CD14-positive monocyte (primary cell): ENCODE measurements at regions not wholly inside any gene's neighbourhood (a gene's known extent, or its start where the extent isn't known, plus 50 kb on each side); places are given as distances from the start of the nearest gene placed in this dataset.

Experiments used
- DNase-seq, 3 donors: peaks; one replicate each; pipeline ENCODE4 v3.0.0-alpha.2; 2011 to 2022
- H2AFZ ChIP-seq: 2 replicates; pipeline ENCODE4 v1.6.0; 2012; ENCODE audit warnings: mild to moderate bottlenecking, low read depth, low read length, inconsistent platforms; ENCODE audit not compliant: insufficient read depth, poor library complexity, severe bottlenecking
- H3K27ac ChIP-seq, 2 donors: 1 replicate in 1 of 2; 2 replicates in 1 of 2; pipeline ENCODE4 v1.5.1; 2012 to 2013; ENCODE audit warnings: low read length in 2 of 2, control low read depth in 1 of 2, inconsistent platforms in 1 of 2, low read depth in 1 of 2, mild to moderate bottlenecking in 1 of 2
- H3K27me3 ChIP-seq, 2 donors: one replicate each; pipeline versions ENCODE4 v1.6.0 to v1.6.1; 2011 to 2013; ENCODE audit warnings: low read length in 2 of 2; ENCODE audit not compliant: control insufficient read depth in 2 of 2, insufficient read depth in 2 of 2
- H3K36me3 ChIP-seq, 2 donors: replicated peaks in 1 of 2; 1 replicate in 1 of 2; 2 replicates in 1 of 2; pipeline versions ENCODE4 v1.5.1 to v1.6.1; 2012 to 2013; ENCODE audit warnings: low read length in 2 of 2, control low read depth in 1 of 2, inconsistent platforms in 1 of 2, mild to moderate bottlenecking in 1 of 2; ENCODE audit not compliant: insufficient read depth in 2 of 2, control insufficient read depth in 1 of 2
- H3K4me1 ChIP-seq, 2 donors: 1 replicate in 1 of 2; 2 replicates in 1 of 2; pipeline versions ENCODE4 v1.5.1 to v1.6.1; 2012 to 2013; ENCODE audit warnings: low read length in 2 of 2, control low read depth in 1 of 2, inconsistent platforms in 1 of 2, mild to moderate bottlenecking in 1 of 2, moderate library complexity in 1 of 2; ENCODE audit not compliant: insufficient read depth in 2 of 2, control insufficient read depth in 1 of 2
- H3K4me2 ChIP-seq: replicated peaks from 2 replicates; pipeline ENCODE3; 2012; ENCODE audit warnings: low read length, moderate library complexity, mild to moderate bottlenecking; ENCODE audit not compliant: poor library complexity, severe bottlenecking; ENCODE audit errors: extremely low read depth
- H3K4me3 ChIP-seq, 3 experiments: fragments of 200-600 bp in 1 of 3; sonication (generic) in 1 of 3; replicated peaks in 1 of 3; 1 replicate in 2 of 3; 2 replicates in 1 of 3; pipeline ENCODE4 v1.5.1; 2011 to 2013; ENCODE audit warnings: low read length in 3 of 3, mild to moderate bottlenecking in 3 of 3, control low read depth in 2 of 3, low read depth in 2 of 3, inconsistent platforms in 1 of 3, moderate library complexity in 1 of 3
- H3K79me2 ChIP-seq: 2 replicates; pipeline ENCODE4 v1.6.0; 2012; ENCODE audit warnings: mild to moderate bottlenecking, control low read depth, inconsistent platforms, low read length, moderate library complexity; ENCODE audit not compliant: insufficient read depth
- H3K9ac ChIP-seq: 2 replicates; pipeline ENCODE4 v1.6.0; 2017; ENCODE audit warnings: low read length, mild to moderate bottlenecking; ENCODE audit not compliant: insufficient read depth, poor library complexity, severe bottlenecking
- H3K9me3 ChIP-seq, 2 donors: replicated peaks in 1 of 2; 1 replicate in 1 of 2; 2 replicates in 1 of 2; pipeline versions ENCODE4 v1.5.1 to v1.6.1; 2012 to 2013; ENCODE audit warnings: low read length in 2 of 2, control low read depth in 1 of 2; ENCODE audit not compliant: control insufficient read depth in 1 of 2, insufficient read depth in 1 of 2
- H4K20me1 ChIP-seq: 2 replicates; pipeline ENCODE4 v1.6.0; 2012; ENCODE audit warnings: mild to moderate bottlenecking, low read length, control low read depth, moderate library complexity; ENCODE audit not compliant: insufficient read depth
- H3K27ac Mint-ChIP-seq, 7 donors: one replicate each; pipeline ENCODE4 v1.8.0; 2020; ENCODE audit warnings: mild to moderate bottlenecking in 7 of 7, mixed read lengths in 7 of 7, moderate library complexity in 6 of 7, inconsistent platforms in 2 of 7
- H3K27me3 Mint-ChIP-seq, 3 donors: one replicate each; pipeline ENCODE4 v1.8.0; 2021 to 2022; ENCODE audit warnings: low read depth in 3 of 3, mild to moderate bottlenecking in 3 of 3, mixed read lengths in 3 of 3, moderate library complexity in 3 of 3, inconsistent platforms in 1 of 3
- H3K36me3 Mint-ChIP-seq, 2 donors: one replicate each; pipeline ENCODE4 v1.8.0; 2020; ENCODE audit warnings: mixed read lengths in 2 of 2, inconsistent platforms in 1 of 2, mild to moderate bottlenecking in 1 of 2
- H3K4me1 Mint-ChIP-seq: one replicate; pipeline ENCODE4 v1.8.0; 2020; ENCODE audit warnings: mild to moderate bottlenecking, mixed read lengths
- H3K4me3 Mint-ChIP-seq, 2 donors: one replicate each; pipeline ENCODE4 v1.8.0; 2020; ENCODE audit warnings: mild to moderate bottlenecking in 2 of 2, mixed read lengths in 2 of 2, moderate library complexity in 1 of 2
- H3K9me3 Mint-ChIP-seq, 7 donors: one replicate each; pipeline ENCODE4 v1.8.0; 2020 to 2022; ENCODE audit warnings: mixed read lengths in 7 of 7, mild to moderate bottlenecking in 6 of 7, moderate library complexity in 6 of 7, inconsistent platforms in 2 of 7
- whole genome bisulfite sequencing: methylation state at CpG from one replicate; pipeline ENCODE4 v1.1.5; 2013; ENCODE audit warnings: missing lambda C conversion rate; ENCODE audit not compliant: insufficient coverage; 5-methylcytosine and 5-hydroxymethylcytosine counted together
- intact Hi-C, 2 donors: fragments of 100-400 bp; cut with micrococcal nuclease; formaldehyde crosslinking; loops; one replicate each; pipeline versions ENCODE4 v1.15.0 to v1.15.1; 2023
- TF ChIP-seq, protein P1 (sequence below): fragments of 200-600 bp; IDR thresholded peaks from one replicate; pipeline ENCODE4 v1.8.0; 2022; ENCODE audit warnings: antibody characterized with exemption, mild to moderate bottlenecking

DNA sequence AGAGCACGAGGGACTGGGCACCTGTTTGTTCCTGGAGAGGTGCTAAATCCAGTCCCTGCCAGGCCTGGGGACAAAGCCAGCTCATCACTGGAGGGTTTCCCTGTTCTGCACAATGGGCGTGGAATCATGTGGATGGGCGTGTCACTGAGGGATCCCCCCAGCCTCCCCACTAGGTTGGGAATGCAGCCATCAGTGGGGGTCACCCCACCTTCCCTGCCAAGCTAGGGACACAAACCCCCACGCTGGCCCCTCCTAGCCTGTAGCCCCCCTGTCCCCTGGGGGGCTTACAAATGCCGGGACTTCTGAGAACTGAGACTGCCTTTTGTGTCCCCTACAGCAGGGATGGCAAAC lies 61.9 kb downstream of the NSMCE3 start:
- intact Hi-C loops: no loop called here

DNA sequence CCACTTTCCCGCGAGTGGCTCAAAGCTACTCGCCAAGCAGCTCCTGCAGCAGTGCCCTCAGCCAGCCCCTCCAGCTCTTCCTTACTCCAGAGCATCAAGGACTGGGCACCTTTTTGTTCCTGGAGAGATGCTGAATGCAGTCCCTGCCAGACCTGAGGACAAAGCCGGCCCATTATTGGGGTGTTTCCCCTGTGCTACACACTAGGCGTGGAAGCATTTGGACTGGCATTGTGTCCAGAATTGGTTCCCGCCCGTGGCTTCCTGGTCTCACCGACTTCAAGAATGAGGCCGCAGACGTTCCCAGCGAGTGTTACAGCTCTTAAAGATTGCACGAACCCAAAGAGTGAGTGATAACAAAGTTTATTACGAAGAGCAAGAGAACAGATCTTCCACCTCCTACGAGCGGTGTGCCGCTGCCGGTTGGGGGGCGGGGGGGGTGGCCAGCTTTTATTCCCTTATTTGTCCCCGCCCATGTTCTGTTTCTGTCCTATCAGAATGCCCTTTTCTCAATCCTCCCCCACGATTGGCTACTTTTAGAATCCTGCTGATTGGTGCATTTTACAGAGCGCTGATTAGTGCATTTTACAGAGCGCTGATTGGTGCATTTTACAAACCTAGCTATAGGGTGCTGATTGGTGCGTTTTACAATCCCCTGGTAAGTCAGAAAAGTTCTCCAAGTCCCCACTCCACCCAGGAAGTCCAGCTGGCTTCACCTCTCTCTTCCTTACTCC lies 62.4 kb downstream of the NSMCE3 start:
- Histone ChIP-seq H4K20me1 (no peaks in the 10 kb centered on the region), H3K4me1 (no peaks in the 10 kb centered on the region), H3K27me3 (no peaks in the 10 kb centered on the region), H3K36me3 (no peaks in the 10 kb centered on the region), H2AFZ (no peak overlapping the region), H3K79me2 (no peaks in the 10 kb centered on the region), H3K4me2 (no peak overlapping the region), H3K27ac (no peak overlapping the region), H3K4me3 (no peak overlapping the region), H3K9ac (no peak overlapping the region), H3K9me3 (peaks cover 0 to 5% of the 10 kb centered on the region in 2 donors)
- Mint-ChIP-seq H3K36me3 (no peaks in the 10 kb centered on the region), H3K4me1 (no peaks in the 10 kb centered on the region), H3K27ac (no peak overlapping the region), H3K4me3 (no peak overlapping the region), H3K9me3 (peaks cover 0 to 8% (median 7%) of the 10 kb centered on the region in 7 donors), H3K27me3 (peaks cover 3 to 4% (median 4%) of the 10 kb centered on the region in 3 donors)
- intact Hi-C loops: no loop called here
- no peak for DNase-seq
- WGBS: 97% methylated on average over 13 of the region's 23 CpGs
- TF ChIP-seq, protein P1, sequence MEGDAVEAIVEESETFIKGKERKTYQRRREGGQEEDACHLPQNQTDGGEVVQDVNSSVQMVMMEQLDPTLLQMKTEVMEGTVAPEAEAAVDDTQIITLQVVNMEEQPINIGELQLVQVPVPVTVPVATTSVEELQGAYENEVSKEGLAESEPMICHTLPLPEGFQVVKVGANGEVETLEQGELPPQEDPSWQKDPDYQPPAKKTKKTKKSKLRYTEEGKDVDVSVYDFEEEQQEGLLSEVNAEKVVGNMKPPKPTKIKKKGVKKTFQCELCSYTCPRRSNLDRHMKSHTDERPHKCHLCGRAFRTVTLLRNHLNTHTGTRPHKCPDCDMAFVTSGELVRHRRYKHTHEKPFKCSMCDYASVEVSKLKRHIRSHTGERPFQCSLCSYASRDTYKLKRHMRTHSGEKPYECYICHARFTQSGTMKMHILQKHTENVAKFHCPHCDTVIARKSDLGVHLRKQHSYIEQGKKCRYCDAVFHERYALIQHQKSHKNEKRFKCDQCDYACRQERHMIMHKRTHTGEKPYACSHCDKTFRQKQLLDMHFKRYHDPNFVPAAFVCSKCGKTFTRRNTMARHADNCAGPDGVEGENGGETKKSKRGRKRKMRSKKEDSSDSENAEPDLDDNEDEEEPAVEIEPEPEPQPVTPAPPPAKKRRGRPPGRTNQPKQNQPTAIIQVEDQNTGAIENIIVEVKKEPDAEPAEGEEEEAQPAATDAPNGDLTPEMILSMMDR: no peak

More for the DNA sequence above, 61.9 kb downstream of the NSMCE3 start:
- peaks cover 3 to 4% (median 4%) of the 10 kb centered on the region in 3 donors for H3K27me3 Mint-ChIP-seq
- H3K4me3 Mint-ChIP-seq: no peak overlapping the region
- TF ChIP-seq, protein P1: no peak
- H3K9me3 ChIP-seq: peaks cover 0 to 5% of the 10 kb centered on the region in 2 donors
- no peaks in the 10 kb centered on the region for H4K20me1 ChIP-seq
- no peak overlapping the region for H3K4me2 ChIP-seq
- no peak for DNase-seq
- no peaks in the 10 kb centered on the region for H3K36me3 Mint-ChIP-seq
- H3K4me1 Mint-ChIP-seq: no peaks in the 10 kb centered on the region
- no peak overlapping the region for H2AFZ ChIP-seq
- H3K9ac ChIP-seq: no peak overlapping the region
- no peaks in the 10 kb centered on the region for H3K4me1 ChIP-seq
- H3K79me2 ChIP-seq: no peaks in the 10 kb centered on the region
- WGBS: 73% methylated on average over 5 of the region's 5 CpGs
- H3K27ac ChIP-seq: no peak overlapping the region
- H3K27ac Mint-ChIP-seq: no peak overlapping the region
- no peaks in the 10 kb centered on the region for H3K27me3 ChIP-seq
- no peaks in the 10 kb centered on the region for H3K36me3 ChIP-seq
- no peak overlapping the region for H3K4me3 ChIP-seq
- H3K9me3 Mint-ChIP-seq: peaks cover 0 to 10% (median 6%) of the 10 kb centered on the region in 7 donors
